B cell (primary cell): ENCODE measurements at regions not wholly inside any gene's neighbourhood (a gene's known extent, or its start where the extent isn't known, plus 50 kb on each side); places are given as distances from the start of the nearest gene placed in this dataset.

Source experiments
- ATAC-seq: fragments of 200-7000 bp; cut with Tn5 transposase; one replicate; pipeline ENCODE4 v1.10.0; 2021; ENCODE audit warnings: low read depth, mild to moderate bottlenecking, moderate number of reproducible peaks, moderate library complexity
- CTCF ChIA-PET: fragments of 350-600 bp; sonication (Branson Sonifier 250); formaldehyde crosslinking; loops from one replicate; lab custom pipeline; 2021; ENCODE audit warnings: antibody characterized with exemption, inconsistent platforms; lab: Charles Lee
- POLR2A ChIA-PET: fragments of 350-600 bp; sonication (Branson Sonifier 250); formaldehyde crosslinking; loops from one replicate; lab custom pipeline; 2021; ENCODE audit warnings: antibody characterized with exemption; lab: Charles Lee
- DNase-seq: peaks from one replicate; pipeline ENCODE4 v3.0.0; 2013
- H2AFZ ChIP-seq: 2 replicates; pipeline ENCODE4 v1.6.1; 2012; ENCODE audit warnings: mild to moderate bottlenecking, low read depth, low read length; ENCODE audit not compliant: insufficient read depth, poor library complexity, severe bottlenecking
- H3K27ac ChIP-seq, 2 donors: 1 replicate in 1 of 2; 2 replicates in 1 of 2; pipeline ENCODE4 v1.5.1; 2012 to 2013; ENCODE audit warnings: low read length in 2 of 2, mild to moderate bottlenecking in 2 of 2, moderate library complexity in 1 of 2
- H3K27me3 ChIP-seq, 4 experiments: fragments of 200-600 bp in 1 of 4; sonication (generic) in 1 of 4; replicated peaks in 1 of 4; 1 replicate in 2 of 4; 2 replicates in 2 of 4; pipeline versions ENCODE4 v1.6.1 to v1.7.0; 2013 to 2016; ENCODE audit warnings: low read length in 3 of 4, mild to moderate bottlenecking in 2 of 4, mixed read lengths in 1 of 4, moderate library complexity in 1 of 4; ENCODE audit not compliant: insufficient read depth in 4 of 4, control insufficient read depth in 3 of 4; ENCODE audit errors: control extremely low read depth in 1 of 4
- H3K36me3 ChIP-seq, 2 experiments: replicated peaks in 1 of 2; 1 replicate in 1 of 2; 2 replicates in 1 of 2; pipeline versions ENCODE4 v1.6.1 to v1.7.1; 2013; ENCODE audit warnings: low read length in 1 of 2; ENCODE audit not compliant: insufficient read depth in 2 of 2, control insufficient read depth in 1 of 2; ENCODE audit errors: control extremely low read depth in 1 of 2, extremely low read depth in 1 of 2
- H3K4me1 ChIP-seq, 2 donors: fragments of 200-600 bp in 1 of 2; sonication (generic) in 1 of 2; 1 replicate in 1 of 2; 2 replicates in 1 of 2; pipeline versions ENCODE4 v1.5.1 to v1.6.1; 2013 to 2017; ENCODE audit warnings: low read length in 2 of 2; ENCODE audit not compliant: control insufficient read depth in 2 of 2, insufficient read depth in 2 of 2
- H3K4me2 ChIP-seq: replicated peaks from 2 replicates; pipeline ENCODE3; 2012; ENCODE audit warnings: mild to moderate bottlenecking, low read depth, low read length; ENCODE audit not compliant: poor library complexity, severe bottlenecking
- H3K4me3 ChIP-seq, 5 experiments: fragments of 200-600 bp in 1 of 5; sonication (generic) in 1 of 5; 1 replicate in 3 of 5; 2 replicates in 2 of 5; pipeline versions ENCODE4 v1.5.1 to v1.7.0; 2011 to 2016; ENCODE audit warnings: low read length in 4 of 5, mild to moderate bottlenecking in 4 of 5, low read depth in 2 of 5, control low read depth in 1 of 5, moderate library complexity in 1 of 5; ENCODE audit not compliant: insufficient read depth in 1 of 5; ENCODE audit errors: control extremely low read depth in 1 of 5, extremely low read depth in 1 of 5
- H3K79me2 ChIP-seq: fragments of 200-600 bp; sonication (generic); one replicate; pipeline ENCODE4 v1.6.0; 2016; ENCODE audit warnings: low read length; ENCODE audit not compliant: control insufficient read depth, insufficient read depth
- H3K9ac ChIP-seq: fragments of 200-600 bp; sonication (generic); 2 replicates; pipeline ENCODE4 v1.6.1; 2017; ENCODE audit warnings: mild to moderate bottlenecking, low read length, moderate library complexity
- H3K9me3 ChIP-seq, 3 donors: one replicate each; pipeline versions ENCODE4 v1.6.1 to v1.7.1; 2013; ENCODE audit warnings: low read length in 2 of 3; ENCODE audit not compliant: control insufficient read depth in 2 of 3, insufficient read depth in 1 of 3; ENCODE audit errors: control extremely low read depth in 1 of 3
- H4K20me1 ChIP-seq: 2 replicates; pipeline ENCODE4 v1.6.0; 2012; ENCODE audit warnings: mild to moderate bottlenecking, low read length; ENCODE audit not compliant: insufficient read depth, control insufficient read depth, poor library complexity, severe bottlenecking
- H3K27ac Mint-ChIP-seq: one replicate; pipeline ENCODE4 v1.8.0; 2021; ENCODE audit warnings: mixed read lengths
- H3K27me3 Mint-ChIP-seq: one replicate; pipeline ENCODE4 v1.8.0; 2021; ENCODE audit warnings: mixed read lengths
- H3K4me1 Mint-ChIP-seq: one replicate; pipeline ENCODE4 v1.8.0; 2021; ENCODE audit warnings: mixed read lengths
- H3K4me3 Mint-ChIP-seq: one replicate; pipeline ENCODE4 v1.8.0; 2021; ENCODE audit warnings: mixed read lengths
- H3K9me3 Mint-ChIP-seq: one replicate; pipeline ENCODE4 v1.8.0; 2022; ENCODE audit warnings: mixed read lengths; ENCODE audit not compliant: insufficient read depth
- EZH2 ChIP-seq: IDR thresholded peaks from 2 replicates; pipeline ENCODE4 v1.6.1; 2012; ENCODE audit warnings: borderline replicate concordance, low read depth, mild to moderate bottlenecking, moderate library complexity, low read length; ENCODE audit not compliant: insufficient read depth, poor library complexity, severe bottlenecking
- WGBS: methylation state at CpG from one replicate; pipeline ENCODE4 v1.1.5; 2013; ENCODE audit warnings: missing lambda C conversion rate; ENCODE audit not compliant: insufficient coverage; 5-methylcytosine and 5-hydroxymethylcytosine counted together
- intact Hi-C: fragments of 100-400 bp; cut with micrococcal nuclease; formaldehyde crosslinking; loops from one replicate; pipeline ENCODE4 v1.10.0; 2022
- TF ChIP-seq, protein P1 (sequence below): fragments of 200-600 bp; IDR thresholded peaks from one replicate; pipeline ENCODE4 v1.8.0; 2022; ENCODE audit warnings: antibody characterized with exemption, mild to moderate bottlenecking

DNA sequence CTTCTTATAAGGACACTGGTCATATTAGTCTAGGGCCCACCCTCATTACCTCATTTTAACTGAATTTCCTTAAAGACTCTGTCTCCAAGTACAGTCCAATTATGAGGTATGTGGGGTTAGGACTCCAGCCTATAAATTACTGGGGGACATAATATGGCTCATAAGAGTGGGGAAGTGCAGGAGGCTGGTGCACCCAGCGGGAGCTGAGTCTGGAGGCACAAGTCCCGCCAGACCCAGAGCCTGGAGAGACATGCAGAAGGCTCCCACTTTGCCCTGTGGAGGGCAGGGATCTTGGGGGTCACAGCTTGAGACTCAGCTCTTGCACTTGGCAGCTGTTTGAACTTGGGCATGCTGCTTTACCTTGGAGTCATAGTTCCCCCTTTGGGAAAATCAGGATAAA, 250.4 kb downstream of the RHOU start:
- Mint-ChIP-seq H3K27ac (no peak overlapping the region), H3K4me1 (peaks cover 18% of the 10 kb centered on the region), H3K4me3 (no peak overlapping the region), H3K9me3 (no peaks in the 10 kb centered on the region), H3K27me3 (peaks cover 4% of the 10 kb centered on the region)
- CTCF ChIA-PET, result no interaction called here
- Histone ChIP-seq H3K36me3 (no peaks in the 10 kb centered on the region), H3K4me1 (peaks cover 10 to 20% of the 10 kb centered on the region in 2 donors), H3K9me3 (no peaks in the 10 kb centered on the region), H3K27me3 (no peaks in the 10 kb centered on the region), H2AFZ (no peak overlapping the region), H3K9ac (no peak overlapping the region), H3K27ac (no peak overlapping the region), H3K79me2 (no peaks in the 10 kb centered on the region), H4K20me1 (no peaks in the 10 kb centered on the region), H3K4me2 (no peak overlapping the region), H3K4me3 (no peak overlapping the region)
- 97% methylated on average over 2 of the region's 2 CpGs for WGBS
- POLR2A ChIA-PET, result no interaction called here
- ATAC-seq, result no peak
- DNase-seq, result no peak
- intact Hi-C loops, result no loop called here
- TF ChIP-seq, protein P1, sequence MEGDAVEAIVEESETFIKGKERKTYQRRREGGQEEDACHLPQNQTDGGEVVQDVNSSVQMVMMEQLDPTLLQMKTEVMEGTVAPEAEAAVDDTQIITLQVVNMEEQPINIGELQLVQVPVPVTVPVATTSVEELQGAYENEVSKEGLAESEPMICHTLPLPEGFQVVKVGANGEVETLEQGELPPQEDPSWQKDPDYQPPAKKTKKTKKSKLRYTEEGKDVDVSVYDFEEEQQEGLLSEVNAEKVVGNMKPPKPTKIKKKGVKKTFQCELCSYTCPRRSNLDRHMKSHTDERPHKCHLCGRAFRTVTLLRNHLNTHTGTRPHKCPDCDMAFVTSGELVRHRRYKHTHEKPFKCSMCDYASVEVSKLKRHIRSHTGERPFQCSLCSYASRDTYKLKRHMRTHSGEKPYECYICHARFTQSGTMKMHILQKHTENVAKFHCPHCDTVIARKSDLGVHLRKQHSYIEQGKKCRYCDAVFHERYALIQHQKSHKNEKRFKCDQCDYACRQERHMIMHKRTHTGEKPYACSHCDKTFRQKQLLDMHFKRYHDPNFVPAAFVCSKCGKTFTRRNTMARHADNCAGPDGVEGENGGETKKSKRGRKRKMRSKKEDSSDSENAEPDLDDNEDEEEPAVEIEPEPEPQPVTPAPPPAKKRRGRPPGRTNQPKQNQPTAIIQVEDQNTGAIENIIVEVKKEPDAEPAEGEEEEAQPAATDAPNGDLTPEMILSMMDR, result no peak
- no peak for TF ChIP-seq EZH2

DNA sequence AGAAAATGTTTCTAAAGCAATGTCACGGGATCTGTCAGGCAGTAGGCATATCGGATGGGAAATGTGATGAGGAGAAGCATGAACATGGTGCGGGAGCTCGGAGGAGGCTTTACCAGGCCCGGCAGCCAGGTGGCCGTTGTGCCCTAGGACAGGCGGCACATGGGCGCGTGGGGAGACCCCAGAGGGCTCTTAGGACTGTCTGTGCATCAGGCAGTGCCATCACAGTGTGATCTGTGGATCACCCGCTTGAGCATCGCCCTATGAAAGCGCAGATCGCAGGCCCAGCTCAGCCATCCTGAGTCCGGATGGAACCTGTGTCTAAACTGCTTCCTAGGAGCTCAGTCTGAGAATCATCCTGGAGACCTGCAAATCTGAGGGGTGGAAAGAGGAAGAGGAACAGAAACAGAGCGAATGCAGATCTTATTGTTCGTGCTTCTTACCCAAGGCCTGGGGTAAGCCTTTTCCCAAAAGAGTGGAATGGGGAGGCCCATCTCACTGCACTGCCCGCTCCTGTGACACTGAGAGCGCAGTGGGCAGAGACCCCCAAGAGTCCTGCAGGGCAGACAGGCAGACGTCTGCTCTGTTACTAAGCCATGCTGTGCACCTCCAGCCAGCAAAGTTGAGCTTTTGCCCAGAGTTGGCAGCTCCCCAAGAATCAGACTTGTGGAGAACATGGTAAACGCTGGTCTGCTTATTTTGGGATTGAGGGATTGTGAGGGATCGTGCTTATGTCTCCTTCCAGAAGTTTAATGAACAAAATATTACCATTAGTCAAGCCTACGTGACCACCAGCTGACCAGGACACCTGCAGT, 251.0 kb downstream of the RHOU start:
- Histone ChIP-seq H3K79me2 (no peaks in the 10 kb centered on the region), H3K27ac (no peak overlapping the region), H3K9me3 (peaks cover 0 to 3% (median 0%) of the 10 kb centered on the region in 3 donors), H3K4me2 (no peak overlapping the region), H4K20me1 (no peaks in the 10 kb centered on the region), H3K4me3 (no peak overlapping the region), H3K9ac (no peak overlapping the region), H3K4me1 (peaks cover 12 to 25% of the 10 kb centered on the region in 2 donors), H2AFZ (no peak overlapping the region), H3K36me3 (no peaks in the 10 kb centered on the region), H3K27me3 (no peaks in the 10 kb centered on the region)
- Mint-ChIP-seq H3K9me3 (no peaks in the 10 kb centered on the region), H3K27ac (no peak overlapping the region), H3K27me3 (peaks cover 4% of the 10 kb centered on the region), H3K4me1 (peaks cover 23% of the 10 kb centered on the region), H3K4me3 (no peak overlapping the region)
- 80% methylated on average over 20 of the region's 22 CpGs for WGBS
- DNase-seq (no peak), ATAC-seq (no peak)
- intact Hi-C loops, result no loop called here
- POLR2A ChIA-PET, result no interaction called here
- no peak for TF ChIP-seq EZH2
- TF ChIP-seq, protein P1, result no peak
- CTCF ChIA-PET, result no interaction called here
